ENCODE measurements at regions not wholly inside any gene's neighbourhood (a gene's known extent, or its start where the extent isn't known, plus 50 kb on each side); places are given as distances from the start of the nearest gene placed in this dataset.
"Not testable (repeated sequence)": the region's sequence is repeated elsewhere in the genome, so short reads cannot be mapped to it uniquely, and the experiment has no call there.

DNA sequence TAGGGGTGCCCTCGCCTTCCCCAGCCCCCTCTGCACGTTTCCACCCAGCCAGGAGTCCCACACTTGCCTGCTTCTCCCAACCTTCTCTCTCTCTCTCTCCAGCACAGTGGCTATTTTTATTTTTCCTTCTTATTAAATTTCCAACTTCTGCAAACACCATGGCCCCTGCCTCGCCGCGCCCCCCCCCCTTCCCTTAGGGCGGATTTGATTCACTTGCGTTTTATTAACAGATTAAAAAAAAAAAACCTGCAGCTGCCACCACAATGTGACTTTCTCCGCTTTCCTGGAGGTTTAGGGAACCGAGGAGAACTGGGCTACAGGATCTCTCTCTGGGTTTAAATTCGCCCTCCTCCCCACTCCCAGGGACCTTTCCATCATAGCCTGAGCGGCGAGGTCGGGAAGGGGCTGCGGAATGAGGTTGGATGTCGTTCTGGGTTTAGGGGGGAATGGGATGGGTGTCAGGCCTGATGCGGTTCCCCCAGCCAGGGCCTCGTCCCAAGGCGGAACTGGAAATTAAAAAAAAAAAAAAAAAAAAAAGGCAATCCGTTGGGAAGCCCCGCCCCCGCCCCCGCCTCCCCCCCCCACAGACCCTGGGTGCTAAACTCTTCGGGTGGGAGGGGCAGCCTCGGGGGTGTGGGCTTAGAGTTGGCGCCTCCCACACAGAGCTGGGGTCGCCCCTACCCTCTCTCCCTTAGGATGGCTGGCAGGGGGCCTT is 87.3 kb upstream of the ADGRL1 start:
- FAIRE-seq; H3K4ac ChIP-seq (replicated peaks; ENCODE audit: insufficient read length, low read depth, low read length); H2BK15ac ChIP-seq (ENCODE audit: low read length); H2BK120ac ChIP-seq (replicated peaks; ENCODE audit: low read depth, low read length); H3K9me3 ChIP-seq (ENCODE audit: insufficient read depth in 2 of 2, low read depth in 1 of 2, low read length in 1 of 2); H3K23me2 ChIP-seq (ENCODE audit: low read depth, low read length); H3K23ac ChIP-seq (ENCODE audit: insufficient read length); H2AFZ ChIP-seq (ENCODE audit: low read length); H3K4me1 ChIP-seq (replicated peaks in 1 of 4; ENCODE audit: control insufficient read depth in 3 of 4, insufficient read depth in 4 of 4, low read length in 3 of 4); H4K8ac ChIP-seq (ENCODE audit: extremely low read depth, insufficient read depth, low read length); H3K56ac ChIP-seq (replicated peaks; ENCODE audit: insufficient read length, low read depth, low read length); H3K27ac ChIP-seq (ENCODE audit: low read depth, low read length); H3K27me3 ChIP-seq (replicated peaks in 1 of 4; ENCODE audit: control insufficient read depth in 3 of 4, extremely low read depth in 1 of 4, insufficient read depth in 3 of 4, low read length in 3 of 4); H2BK20ac ChIP-seq (ENCODE audit: low read length); H3K14ac ChIP-seq (ENCODE audit: insufficient read length); H3K79me2 ChIP-seq (ENCODE audit: control insufficient read depth in 1 of 2, insufficient read depth in 2 of 2, low read length in 2 of 2); H4K91ac ChIP-seq (replicated peaks; ENCODE audit: insufficient read length, low read length); H2AK5ac ChIP-seq (ENCODE audit: low read depth, low read length); H2BK5ac ChIP-seq (ENCODE audit: low read depth, low read length); H2BK12ac ChIP-seq (ENCODE audit: low read depth, low read length); H3K36me3 ChIP-seq (ENCODE audit: control insufficient read depth in 2 of 4, insufficient read depth in 4 of 4, low read length in 3 of 4); H3K79me1 ChIP-seq (ENCODE audit: low read depth, low read length); H4K20me1 ChIP-seq (replicated peaks in 1 of 2; ENCODE audit: control insufficient read depth in 1 of 2, insufficient read depth in 2 of 2, low read length in 2 of 2): not testable (repeated sequence)
- Histone ChIP-seq H3K18ac (ENCODE audit: extremely low read depth, low read length) (peak overlapping the region; percentile 95; the same call in 1 of the 2 replicates), H3K4me2 (ENCODE audit: insufficient read depth in 1 of 2, low read depth in 2 of 2, low read length in 2 of 2) (peak overlapping the region; percentile 57 to 75), H3K4me3 (ENCODE audit: extremely low read depth in 1 of 4, insufficient read depth in 2 of 4, low read depth in 3 of 4, low read length in 4 of 4) (peak overlapping the region in 3 of 4 experiments; percentile 24 to 54 (median 27); a peak in 5 of 8 replicates), H4K5ac (ENCODE audit: insufficient read length, low read depth, low read length) (peak overlapping the region; percentile 97), H3K9ac (replicated peaks in 1 of 4; ENCODE audit: extremely low read depth in 1 of 4, low read depth in 3 of 4, low read length in 3 of 4) (peak overlapping the region in 2 of 4 experiments; percentile 37 to 63; a peak in 3 of 7 replicates)
- TF ChIP-seq TAF1 (IDR thresholded peaks at IDR 0.05; ENCODE audit: low read depth, low read length) (peak; percentile 25; the same call in 1 of the 2 replicates), POLR2A (IDR thresholded peaks at IDR 0.05; ENCODE audit: control extremely low read depth in 1 of 2, low read depth in 2 of 2, low read length in 2 of 2) (0 out of 3 replicates have a peak, but pooled peaks of 1 of the 2 experiments have one; percentile 16)
- ChIA-PET CTCF (ENCODE audit: partially characterized antibody) (interaction anchor here (0.7 to 1.7 kb wide), 4 partner anchors 31 to 113 kb away, joined by 3 to 4 read pairs (median 4); no protein-coding TSS in a partner anchor), POLR2A (ENCODE audit: partially characterized antibody) (interaction anchor here (0.7 kb wide), 1 partner anchor 12 kb away, joined by 3 read pairs; no protein-coding TSS in a partner anchor)
- 15% methylated on average over 18 of the region's 26 CpGs; no CpG with 5 or more reads in 1 of the 2 experiments for WGBS, 2 experiments (ENCODE audit: extremely low coverage in 1 of 2, insufficient coverage in 1 of 2, insufficient read length in 1 of 2, insufficient replicate concordance in 2 of 2, low coverage in 1 of 2, low lambda C conversion rate in 2 of 2, missing lambda C conversion rate in 1 of 2)
- peak; percentile 34 to 81 for DNase-seq (ENCODE audit: low read depth in 1 of 2, low spot score in 2 of 2)

All from H1 (cell line).